ENCODE measurements at regions not wholly inside any gene's neighbourhood (a gene's known extent, or its start where the extent isn't known, plus 50 kb on each side); places are given as distances from the start of the nearest gene placed in this dataset.

GRCh38 chr2:66762761-66763160 lies 327.8 kb downstream of the MEIS1 start:
- Histone ChIP-seq H2BK5ac (ENCODE audit: insufficient read length, low read length) (no peak overlapping the region), H3K27me3 (ENCODE audit: insufficient read depth, low read length) (no peaks in the 10 kb centered on the region), H3K18ac (ENCODE audit: insufficient read length, low read depth, low read length) (no peak overlapping the region), H4K5ac (ENCODE audit: insufficient read length, low read depth, low read length) (no peak overlapping the region), H2AK5ac (ENCODE audit: insufficient read length, low read length) (no peak overlapping the region), H3K79me2 (ENCODE audit: insufficient read depth, low read length) (no peaks in the 10 kb centered on the region; the same call in 1 of the 2 replicates), H3K4me1 (ENCODE audit: insufficient read depth, low read length) (no peaks in the 10 kb centered on the region), H3K79me1 (ENCODE audit: insufficient read depth, low read depth, low read length, poor library complexity, severe bottlenecking) (no peaks in the 10 kb centered on the region), H2AFZ (ENCODE audit: low read length) (no peak overlapping the region), H3K56ac (ENCODE audit: insufficient read length, low read depth, low read length) (no peak overlapping the region), H2BK15ac (ENCODE audit: low read depth, low read length) (no peak overlapping the region), H3K23ac (ENCODE audit: insufficient read length, low read depth, low read length) (no peak overlapping the region), H2BK12ac (ENCODE audit: insufficient read length, low read depth, low read length) (no peak overlapping the region), H2BK120ac (ENCODE audit: low read depth, low read length, poor library complexity, severe bottlenecking) (no peak overlapping the region), H3K9ac (ENCODE audit: extremely low read depth, insufficient read length, low read length) (no peak overlapping the region), H3K27ac (ENCODE audit: insufficient read length, low read depth, low read length) (no peak overlapping the region), H3T11ph (ENCODE audit: low read length) (no peak overlapping the region), H2BK20ac (ENCODE audit: low read depth, low read length, poor library complexity, severe bottlenecking) (no peak overlapping the region), H4K91ac (ENCODE audit: insufficient read length, low read depth, low read length) (no peak overlapping the region), H4K20me1 (ENCODE audit: control insufficient read depth, insufficient read depth, insufficient read length) (no peaks in the 10 kb centered on the region), H3K14ac (ENCODE audit: insufficient read depth, low read length) (no peak overlapping the region), H4K8ac (replicated peaks; ENCODE audit: insufficient read length, low read depth, low read length) (no peak overlapping the region), H3K4ac (ENCODE audit: low read depth, low read length) (no peak overlapping the region), H3K23me2 (ENCODE audit: insufficient read length, low read depth, low read length, poor library complexity, severe bottlenecking) (no peaks in the 10 kb centered on the region), H3K9me3 (ENCODE audit: control insufficient read depth, low read depth, low read length) (no peaks in the 10 kb centered on the region), H3K4me2 (ENCODE audit: insufficient read depth, insufficient read length, low read length) (no peak overlapping the region)
- TF ChIP-seq CTCF (conservative IDR thresholded peaks at IDR 0.05) = no peak
- H3K27me3 Mint-ChIP-seq (ENCODE audit: low read depth) = no peaks in the 10 kb centered on the region
- peaks cover 3% of the 10 kb centered on the region in 2 experiments; a peak in 2 of 5 replicates for H3K9me3 Mint-ChIP-seq
- H3K36me3 Mint-ChIP-seq (ENCODE audit: insufficient read depth in 1 of 3, low read depth in 3 of 3) = peaks cover 0 to 4% (median 0%) of the 10 kb centered on the region in 3 experiments; a peak in 2 of 7 replicates
- WGBS (ENCODE audit: extremely low coverage, insufficient read length, low lambda C conversion rate) = 100% methylated on average over 6 of the region's 25 CpGs
- no peak overlapping the region for H3K4me3 Mint-ChIP-seq
- DNase-seq = no peak
- H3K27ac Mint-ChIP-seq = no peak overlapping the region
- H3K4me1 Mint-ChIP-seq = no peaks in the 10 kb centered on the region

All from H9 (cell line).